SK-N-SH (cell line): ENCODE measurements at regions not wholly inside any gene's neighbourhood (a gene's known extent, or its start where the extent isn't known, plus 50 kb on each side); places are given as distances from the start of the nearest gene placed in this dataset.
"Not testable (repeated sequence)": the region's sequence is repeated elsewhere in the genome, so short reads cannot be mapped to it uniquely, and the experiment has no call there.

Experiments used
- CTCF ChIA-PET: fragments of 300-600, 350-600 bp; formaldehyde crosslinking; extraction: SDS; loops from one replicate; lab custom pipeline; 2021; lab: Yijun Ruan, JAX
- POLR2A ChIA-PET: fragments of 350-600 bp; sonication (Branson Sonifier 250); formaldehyde crosslinking; extraction: SDS; loops from one replicate; lab custom pipeline; 2020; ENCODE audit warnings: antibody characterized with exemption, inconsistent platforms; lab: Yijun Ruan, JAX
- DNase-seq: peaks from one replicate; pipeline ENCODE4 v3.0.0; 2012
- H2AFZ ChIP-seq: fragments of 200-600 bp; sonication (generic); 2 replicates; pipeline ENCODE4 v1.8.1; 2016; ENCODE audit warnings: antibody characterized with exemption, mild to moderate bottlenecking, low read depth
- H3F3A ChIP-seq: fragments of 200-600 bp; sonication (generic); replicated peaks from 2 replicates; pipeline ENCODE3; 2016; ENCODE audit warnings: antibody characterized with exemption, mild to moderate bottlenecking; ENCODE audit not compliant: insufficient read depth
- H3K27ac ChIP-seq, 2 experiments: fragments of 200-500 bp in 1 of 2; fragments of 200-600 bp in 1 of 2; sonication (Bioruptor generic) in 1 of 2; sonication (generic), shearing (Covaris generic) in 1 of 2; 2 replicates each; pipeline versions ENCODE4 v1.5.1 to v1.6.1; 2014 to 2016; ENCODE audit warnings: low read depth in 2 of 2, inconsistent platforms in 1 of 2, low read length in 1 of 2, mild to moderate bottlenecking in 1 of 2, mixed read lengths in 1 of 2
- H3K27me3 ChIP-seq: fragments of 200-600 bp; sonication (generic), shearing (Covaris generic); 2 replicates; pipeline ENCODE4 v1.6.1; 2016; ENCODE audit warnings: mixed run types; ENCODE audit not compliant: insufficient read depth
- H3K36me3 ChIP-seq, 2 experiments: fragments of 200-500 bp in 1 of 2; fragments of 200-600 bp in 1 of 2; sonication (Bioruptor generic) in 1 of 2; sonication (generic) in 1 of 2; replicated peaks in 1 of 2; 2 replicates each; pipeline versions ENCODE3 to v1.5.1; 2014 to 2016; ENCODE audit warnings: low read length in 1 of 2, mild to moderate bottlenecking in 1 of 2; ENCODE audit not compliant: insufficient read depth in 2 of 2, control insufficient read depth in 1 of 2
- H3K4me1 ChIP-seq, 2 experiments: fragments of 200-500 bp in 1 of 2; fragments of 200-600 bp in 1 of 2; sonication (Bioruptor generic) in 1 of 2; sonication (generic), shearing (Covaris generic) in 1 of 2; 2 replicates each; pipeline versions ENCODE4 v1.5.1 to v1.6.1; 2014 to 2016; ENCODE audit warnings: low read depth in 1 of 2, low read length in 1 of 2, mixed run types in 1 of 2; ENCODE audit not compliant: insufficient read depth in 2 of 2, control insufficient read depth in 1 of 2
- H3K4me2 ChIP-seq: fragments of 200-600 bp; sonication (generic), shearing (Covaris generic); 2 replicates; pipeline ENCODE4 v1.6.1; 2017; ENCODE audit warnings: mixed run types
- H3K4me3 ChIP-seq, 2 experiments: fragments of 200-500 bp in 1 of 2; fragments of 200-600 bp in 1 of 2; sonication (Bioruptor generic) in 1 of 2; sonication (generic), shearing (Covaris generic) in 1 of 2; 2 replicates each; pipeline versions ENCODE4 v1.5.1 to v1.8.1; 2014 to 2016; ENCODE audit warnings: low read depth in 2 of 2, inconsistent platforms in 1 of 2, low read length in 1 of 2, mild to moderate bottlenecking in 1 of 2, mixed read lengths in 1 of 2, moderate library complexity in 1 of 2
- H3K79me2 ChIP-seq: fragments of 200-600 bp; sonication (generic); 2 replicates; pipeline ENCODE4 v1.8.1; 2017; ENCODE audit warnings: mild to moderate bottlenecking; ENCODE audit not compliant: insufficient read depth
- H3K9ac ChIP-seq: fragments of 200-600 bp; sonication (generic); 2 replicates; pipeline ENCODE4 v1.6.1; 2017; ENCODE audit warnings: mixed run types
- H3K9me2 ChIP-seq: fragments of 200-600 bp; sonication (generic); 2 replicates; pipeline ENCODE4 v1.6.1; 2017; ENCODE audit warnings: mixed run types
- H3K9me3 ChIP-seq: fragments of 200-600 bp; sonication (generic); 2 replicates; pipeline ENCODE4 v1.6.1; 2017; ENCODE audit warnings: mixed run types, mild to moderate bottlenecking, moderate library complexity
- H4K20me1 ChIP-seq: fragments of 200-600 bp; sonication (generic); 2 replicates; pipeline ENCODE4 v1.6.1; 2017; ENCODE audit warnings: mild to moderate bottlenecking, mixed run types; ENCODE audit not compliant: insufficient read depth
- CHD2 ChIP-seq: fragments of 150-350 bp; IDR thresholded peaks from 2 replicates; pipeline ENCODE4 v1.6.1; 2018; ENCODE audit warnings: low read length; ENCODE audit not compliant: partially characterized antibody
- FOXJ3 ChIP-seq: sonication (generic); formaldehyde crosslinking; IDR thresholded peaks from 2 replicates; pipeline ENCODE4 v1.5.1; 2020; ENCODE audit warnings: mild to moderate bottlenecking, missing genetic modification reagents
- FOXM1 ChIP-seq: IDR thresholded peaks from 2 replicates; pipeline ENCODE4 v1.4.0; 2012; ENCODE audit warnings: low read depth, mild to moderate bottlenecking
- GATA2 ChIP-seq: sonication (generic); formaldehyde crosslinking; IDR thresholded peaks from 2 replicates; pipeline ENCODE4 v1.5.0; 2020; ENCODE audit warnings: mild to moderate bottlenecking, missing genetic modification reagents
- IRF3 ChIP-seq: fragments of 150-350 bp; IDR thresholded peaks from 2 replicates; pipeline ENCODE4 v1.6.1; 2016; ENCODE audit warnings: mild to moderate bottlenecking, low read depth, low read length
- MAX ChIP-seq: IDR thresholded peaks from 2 replicates; pipeline ENCODE4 v1.4.0; 2012; ENCODE audit warnings: low read depth
- MXI1 ChIP-seq: IDR thresholded peaks from 2 replicates; pipeline ENCODE4 v1.6.1; 2012; ENCODE audit warnings: mild to moderate bottlenecking, low read depth, low read length, improper control_type of control experiment
- NFIC ChIP-seq: IDR thresholded peaks from 2 replicates; pipeline ENCODE4 v1.4.0; 2012; ENCODE audit warnings: borderline replicate concordance
- NRF1 ChIP-seq: IDR thresholded peaks from 2 replicates; pipeline ENCODE4 v1.6.1; 2012; ENCODE audit warnings: low read depth, mild to moderate bottlenecking, low read length
- PBX3 ChIP-seq: IDR thresholded peaks from 2 replicates; pipeline ENCODE4; 2012
- RAD21 ChIP-seq: IDR thresholded peaks from 2 replicates; pipeline ENCODE4 v1.6.1; 2012; ENCODE audit warnings: mild to moderate bottlenecking, low read length
- RFX5 ChIP-seq: IDR thresholded peaks from 2 replicates; pipeline ENCODE4 v1.6.1; 2012; ENCODE audit warnings: mild to moderate bottlenecking, improper control_type of control experiment, low read length
- RXRA ChIP-seq: IDR thresholded peaks from 2 replicates; pipeline ENCODE4 v1.4.0; 2012; ENCODE audit warnings: low read depth, mild to moderate bottlenecking, borderline replicate concordance
- SIN3A ChIP-seq: IDR thresholded peaks from 2 replicates; pipeline ENCODE4 v1.6.1; 2012; ENCODE audit warnings: low read depth, mild to moderate bottlenecking, low read length, moderate library complexity, borderline replicate concordance
- SMC3 ChIP-seq: IDR thresholded peaks from 2 replicates; pipeline ENCODE4 v1.6.1; 2012; ENCODE audit warnings: low read depth, low read length, improper control_type of control experiment
- TAF1 ChIP-seq: IDR thresholded peaks from 2 replicates; pipeline ENCODE4 v1.6.1; 2012; ENCODE audit warnings: low read depth, mild to moderate bottlenecking, low read length, moderate library complexity, borderline replicate concordance
- TCF12 ChIP-seq: IDR thresholded peaks from 2 replicates; pipeline ENCODE4 v1.4.0; 2012
- USF1 ChIP-seq: IDR thresholded peaks from 2 replicates; pipeline ENCODE4 v1.4.0; 2012; ENCODE audit warnings: low read depth, borderline replicate concordance
- USF2 ChIP-seq: fragments of 150-350 bp; IDR thresholded peaks from 2 replicates; pipeline ENCODE4 v1.6.1; 2017; ENCODE audit warnings: antibody characterized with exemption, low read length, low read depth, borderline replicate concordance
- whole genome bisulfite sequencing: methylation state at CpG from one replicate; pipeline ENCODE4 v1.1.6; 2017; ENCODE audit warnings: low lambda C conversion rate; 5-methylcytosine and 5-hydroxymethylcytosine counted together

GRCh38 chr20:23140991-23141390 is 54.9 kb upstream of the CD93 start:
- peaks cover 0 to 24% of the 10 kb centered on the region in 2 experiments; a peak in 3 of 4 replicates for H3K4me1 ChIP-seq
- no peaks in the 10 kb centered on the region for H3K79me2 ChIP-seq
- POLR2A ChIA-PET, result no interaction called here
- 82% methylated on average over 3 of the region's 5 CpGs for WGBS
- H3K4me3 ChIP-seq, result no peak overlapping the region
- H3K36me3 ChIP-seq, result no peaks in the 10 kb centered on the region
- CTCF ChIA-PET, result no interaction called here
- no peak overlapping the region for H2AFZ ChIP-seq
- no peaks in the 10 kb centered on the region for H3K27me3 ChIP-seq
- peaks cover 10% of the 10 kb centered on the region for H3F3A ChIP-seq
- no peaks in the 10 kb centered on the region for H3K9me3 ChIP-seq
- TF ChIP-seq SIN3A (no peak), USF2 (no peak), NRF1 (no peak), RAD21 (no peak), IRF3 (no peak), TCF12 (no peak), CHD2 (no peak), NFIC (no peak), MAX (no peak), USF1 (no peak), FOXJ3 (CRISPR knock-in tag) (no peak), GATA2 (CRISPR knock-in tag) (no peak), TAF1 (no peak), RFX5 (no peak), SMC3 (no peak), PBX3 (no peak), RXRA (no peak), FOXM1 (no peak), MXI1 (no peak)
- TF ChIP-seq, all 33 proteins: peak for 0
- no peak overlapping the region for H3K9ac ChIP-seq
- no peaks in the 10 kb centered on the region for H3K9me2 ChIP-seq
- H3K4me2 ChIP-seq, result no peak overlapping the region
- H4K20me1 ChIP-seq, result no peaks in the 10 kb centered on the region
- DNase-seq, result no peak
- no peak overlapping the region for H3K27ac ChIP-seq

GRCh38 chr20:23139984-23140383 is 53.9 kb upstream of the CD93 start:
- H3K9me3 ChIP-seq, H3K9ac ChIP-seq, H4K20me1 ChIP-seq, H3K27ac ChIP-seq, CTCF ChIA-PET, H3K27me3 ChIP-seq, H3K4me2 ChIP-seq, DNase-seq, H3K9me2 ChIP-seq, POLR2A ChIA-PET, H3F3A ChIP-seq, H3K79me2 ChIP-seq, H2AFZ ChIP-seq, H3K4me3 ChIP-seq, H3K36me3 ChIP-seq: not testable (repeated sequence)
- WGBS, result 74% methylated on average over 1 of the region's 1 CpG
- peaks cover 0 to 13% of the 10 kb centered on the region in 2 experiments; a peak in 2 of 4 replicates for H3K4me1 ChIP-seq
